Gastroesophageal sphincter (tissue), 3 donors: ENCODE measurements at regions not wholly inside any gene's neighbourhood (a gene's known extent, or its start where the extent isn't known, plus 50 kb on each side); places are given as distances from the start of the nearest gene placed in this dataset.

Source experiments
- POLR2A ChIP-seq, 2 donors: fragments of 450-650 bp; IDR thresholded peaks; one replicate each; pipeline ENCODE4 v1.6.1; 2017; ENCODE audit warnings: antibody characterized with exemption in 2 of 2, mild to moderate bottlenecking in 2 of 2, moderate library complexity in 1 of 2
- POLR2AphosphoS5 ChIP-seq: sonication (generic); formaldehyde crosslinking; IDR thresholded peaks from one replicate; pipeline ENCODE4 v1.6.1; 2017; ENCODE audit warnings: antibody characterized with exemption
- TF ChIP-seq, protein P1 (sequence below), 4 experiments: fragments of 200-600 bp in 2 of 4; fragments of 450-650 bp in 2 of 4; sonication (generic) in 1 of 4; IDR thresholded peaks; one replicate each; pipeline ENCODE4 v1.5.1; 2017 to 2019; ENCODE audit warnings: antibody characterized with exemption in 4 of 4, mild to moderate bottlenecking in 2 of 4, moderate library complexity in 2 of 4

DNA sequence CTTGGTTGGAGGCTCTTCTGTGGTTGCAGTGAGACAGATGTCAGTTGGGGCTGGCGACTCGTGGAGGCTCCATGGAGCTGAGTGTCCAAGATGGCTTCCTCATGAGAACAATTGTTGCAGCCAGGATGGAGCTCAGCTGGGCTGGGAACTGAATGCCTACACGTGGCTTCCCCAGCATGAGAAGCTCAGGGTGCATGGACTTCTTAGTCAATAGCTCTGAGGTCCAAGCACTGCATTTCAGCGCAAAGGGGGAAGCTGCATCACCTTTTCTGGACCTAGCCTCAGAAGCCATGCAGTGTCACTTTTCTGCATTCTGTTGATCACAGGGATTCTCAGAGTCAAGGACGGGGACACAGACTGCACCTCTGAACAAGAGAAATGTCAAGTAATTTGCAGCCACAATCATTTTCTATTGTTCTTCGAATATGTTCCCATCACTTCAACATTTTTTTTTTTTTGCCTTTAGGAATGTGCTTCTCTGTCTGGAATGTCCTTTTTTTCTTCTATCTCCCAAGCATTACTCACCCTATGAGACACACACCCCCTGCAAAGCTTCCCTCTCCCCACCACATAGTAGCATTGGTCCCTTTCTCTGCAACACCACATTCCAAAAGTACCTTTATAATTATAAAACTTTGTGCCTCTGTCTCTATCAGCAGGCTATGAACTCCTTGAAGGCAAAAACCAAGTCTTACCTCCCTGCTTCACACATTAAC, 57.5 kb upstream of the STK32A start:
- TF ChIP-seq, protein P1, sequence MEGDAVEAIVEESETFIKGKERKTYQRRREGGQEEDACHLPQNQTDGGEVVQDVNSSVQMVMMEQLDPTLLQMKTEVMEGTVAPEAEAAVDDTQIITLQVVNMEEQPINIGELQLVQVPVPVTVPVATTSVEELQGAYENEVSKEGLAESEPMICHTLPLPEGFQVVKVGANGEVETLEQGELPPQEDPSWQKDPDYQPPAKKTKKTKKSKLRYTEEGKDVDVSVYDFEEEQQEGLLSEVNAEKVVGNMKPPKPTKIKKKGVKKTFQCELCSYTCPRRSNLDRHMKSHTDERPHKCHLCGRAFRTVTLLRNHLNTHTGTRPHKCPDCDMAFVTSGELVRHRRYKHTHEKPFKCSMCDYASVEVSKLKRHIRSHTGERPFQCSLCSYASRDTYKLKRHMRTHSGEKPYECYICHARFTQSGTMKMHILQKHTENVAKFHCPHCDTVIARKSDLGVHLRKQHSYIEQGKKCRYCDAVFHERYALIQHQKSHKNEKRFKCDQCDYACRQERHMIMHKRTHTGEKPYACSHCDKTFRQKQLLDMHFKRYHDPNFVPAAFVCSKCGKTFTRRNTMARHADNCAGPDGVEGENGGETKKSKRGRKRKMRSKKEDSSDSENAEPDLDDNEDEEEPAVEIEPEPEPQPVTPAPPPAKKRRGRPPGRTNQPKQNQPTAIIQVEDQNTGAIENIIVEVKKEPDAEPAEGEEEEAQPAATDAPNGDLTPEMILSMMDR (IDR thresholded peaks at IDR 0.05), result no peak
- TF ChIP-seq POLR2AphosphoS5 (no peak), POLR2A (IDR thresholded peaks at IDR 0.05) (no peak)
